Astrocyte of the cerebellum (primary cell): ENCODE measurements at regions not wholly inside any gene's neighbourhood (a gene's known extent, or its start where the extent isn't known, plus 50 kb on each side); places are given as distances from the start of the nearest gene placed in this dataset.

ENCODE experiments used
- DNase-seq: peaks from one replicate; pipeline ENCODE4 v3.0.0-alpha.2; 2011; ENCODE audit warnings: low read depth
- H3K4me3 ChIP-seq: 2 replicates; pipeline ENCODE4 v1.5.1; 2011; ENCODE audit warnings: mild to moderate bottlenecking, low read depth, low read length, moderate library complexity
- CTCF ChIP-seq: IDR thresholded peaks from 2 replicates; pipeline ENCODE4 v1.5.1; 2012; ENCODE audit warnings: low read length, low read depth, moderate library complexity, mild to moderate bottlenecking; ENCODE audit errors: missing control alignments
- in situ Hi-C: cut with HindIII; loops from 2 replicates; pipeline ENCODE4 v1.10.0; 2017; ENCODE audit warnings: low sequenced_read_pairs

DNA sequence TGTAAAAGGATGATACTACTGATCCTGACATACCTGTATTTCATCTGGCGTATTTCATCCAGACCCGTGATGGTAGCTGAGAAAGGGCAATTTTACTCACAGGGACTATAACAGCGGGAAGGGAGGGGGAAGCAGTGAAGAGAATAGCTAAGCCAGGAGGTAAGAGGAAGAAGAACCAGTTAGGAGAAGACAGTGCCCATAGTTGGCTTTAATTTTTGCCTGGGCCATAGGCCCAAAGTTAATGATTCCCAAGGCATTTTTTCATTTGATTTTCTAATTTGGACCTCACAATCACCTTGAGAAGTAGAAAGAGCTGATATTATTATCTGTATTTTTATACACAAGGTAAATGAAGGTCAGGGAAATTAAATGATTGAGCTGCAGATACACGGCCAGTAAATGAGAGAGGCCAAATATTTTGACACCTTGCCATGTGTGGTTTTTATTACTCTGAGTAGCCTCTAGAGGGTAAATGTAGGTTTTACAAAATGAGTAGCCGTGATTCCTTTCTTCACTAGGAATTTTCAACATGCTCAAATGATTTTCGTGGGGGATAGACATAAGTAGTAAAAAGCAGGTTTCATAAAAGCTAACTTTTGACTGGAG, 382.2 kb downstream of the FUT8 start:
- in situ Hi-C loops = no loop called here
- no peak overlapping the region for H3K4me3 ChIP-seq
- no peak for DNase-seq
- no peak for TF ChIP-seq CTCF

GRCh38 chr14:65798216-65798615, 385.7 kb downstream of the FUT8 start:
- no peak overlapping the region for H3K4me3 ChIP-seq
- DNase-seq = no peak
- no peak for TF ChIP-seq CTCF
- in situ Hi-C loops = no loop called here

DNA sequence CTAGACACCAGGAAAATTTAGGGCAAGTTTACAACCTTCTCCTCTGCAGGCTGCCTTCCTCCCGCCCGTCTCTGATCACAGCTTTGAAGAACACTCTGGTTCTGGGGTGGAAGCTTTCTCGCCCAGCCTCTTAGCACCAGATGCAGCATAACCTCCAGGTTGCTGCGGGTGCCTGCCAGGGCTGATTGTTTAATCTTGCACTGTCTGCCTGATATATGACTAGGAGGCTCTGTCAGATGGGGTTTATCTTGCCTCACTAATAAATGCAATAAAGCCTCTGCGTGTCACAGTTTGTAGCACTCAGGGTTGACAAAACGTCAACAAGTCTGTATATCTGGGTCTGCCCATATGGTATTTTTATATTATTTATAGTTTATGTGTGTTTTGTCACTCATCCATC, 388.2 kb downstream of the FUT8 start:
- in situ Hi-C loops = no loop called here
- no peak for DNase-seq
- H3K4me3 ChIP-seq = no peak overlapping the region
- TF ChIP-seq CTCF = no peak

GRCh38 chr14:65802196-65802595, 389.7 kb downstream of the FUT8 start:
- no peak for TF ChIP-seq CTCF
- DNase-seq = no peak
- in situ Hi-C loops = no loop called here
- H3K4me3 ChIP-seq = no peak overlapping the region

- in situ Hi-C loops = no loop called here
Measured at GRCh38 chr14:65803885-65804284, 391.4 kb downstream of the FUT8 start.

DNA sequence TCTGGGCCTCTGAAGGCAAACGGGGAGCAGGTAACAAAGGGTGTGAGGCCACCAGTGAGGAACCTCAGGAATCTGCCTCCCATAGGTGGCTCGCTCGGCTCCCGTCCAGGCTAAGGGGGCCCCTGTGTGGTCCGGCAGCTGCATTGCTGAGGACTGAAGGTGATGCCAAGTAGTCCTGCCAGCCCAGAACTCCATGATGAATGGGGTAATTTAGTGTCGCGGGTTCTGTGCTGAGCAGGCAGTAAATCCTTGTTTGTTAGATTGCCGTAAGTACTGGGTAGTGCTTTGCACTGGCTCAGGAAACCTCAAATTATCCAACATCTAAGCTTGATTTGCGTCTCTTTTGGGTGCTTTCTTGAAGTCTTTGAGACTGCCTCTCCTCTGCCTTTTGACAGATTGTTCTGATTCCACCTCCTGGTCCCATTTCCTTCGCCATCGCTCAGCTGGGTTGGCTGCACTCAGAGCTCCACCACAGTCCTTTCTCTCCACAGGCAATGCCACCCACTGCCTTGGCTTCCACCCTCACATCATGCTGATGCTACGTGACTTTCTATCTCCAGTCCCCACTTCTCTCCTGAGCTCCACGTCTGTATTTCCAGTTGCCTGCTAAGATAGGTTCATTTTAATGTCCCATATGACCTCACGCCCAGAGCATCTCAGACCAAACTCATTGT, 392.0 kb downstream of the FUT8 start:
- H3K4me3 ChIP-seq = no peak overlapping the region
- no peak for TF ChIP-seq CTCF
- in situ Hi-C loops = no loop called here
- no peak for DNase-seq

More at GRCh38 chr14:65803885-65804284, 391.4 kb downstream of the FUT8 start:
- no peak for DNase-seq
- TF ChIP-seq CTCF = no peak
- H3K4me3 ChIP-seq = no peak overlapping the region
